H9 (cell line): ENCODE measurements at regions not wholly inside any gene's neighbourhood (a gene's known extent, or its start where the extent isn't known, plus 50 kb on each side); places are given as distances from the start of the nearest gene placed in this dataset.

Experiments used
- DNase-seq: peaks from one replicate; pipeline ENCODE4 v3.0.0-alpha.2; 2017
- H2AFZ ChIP-seq: one replicate; pipeline ENCODE4 v1.6.1; 2013; ENCODE audit warnings: mild to moderate bottlenecking, low read length, control low read depth, moderate library complexity
- H2AK5ac ChIP-seq: 2 replicates; pipeline ENCODE4 v1.6.1; 2013; ENCODE audit warnings: low read length, control low read depth, mixed read lengths; ENCODE audit not compliant: insufficient read length
- H2BK120ac ChIP-seq: one replicate; pipeline ENCODE4 v1.6.1; 2013; ENCODE audit warnings: low read depth, mild to moderate bottlenecking, low read length, control low read depth, inconsistent platforms; ENCODE audit not compliant: poor library complexity, severe bottlenecking
- H2BK12ac ChIP-seq: 2 replicates; pipeline ENCODE4 v1.6.1; 2013; ENCODE audit warnings: low read length, control low read depth, mixed read lengths, low read depth; ENCODE audit not compliant: insufficient read length
- H2BK15ac ChIP-seq: 2 replicates; pipeline ENCODE4 v1.6.1; 2013; ENCODE audit warnings: low read depth, low read length, control low read depth
- H2BK20ac ChIP-seq: one replicate; pipeline ENCODE4 v1.6.1; 2013; ENCODE audit warnings: low read depth, mild to moderate bottlenecking, low read length, control low read depth, inconsistent platforms; ENCODE audit not compliant: poor library complexity, severe bottlenecking
- H2BK5ac ChIP-seq: 2 replicates; pipeline ENCODE4 v1.6.1; 2013; ENCODE audit warnings: low read length, control low read depth, mixed read lengths; ENCODE audit not compliant: insufficient read length
- H3K14ac ChIP-seq: 2 replicates; pipeline ENCODE4 v1.6.1; 2013; ENCODE audit warnings: low read length, control low read depth; ENCODE audit not compliant: insufficient read depth
- H3K18ac ChIP-seq: 2 replicates; pipeline ENCODE4 v1.6.1; 2013; ENCODE audit warnings: low read depth, mild to moderate bottlenecking, mixed read lengths, low read length, control low read depth; ENCODE audit not compliant: insufficient read length
- H3K23ac ChIP-seq: 2 replicates; pipeline ENCODE4 v1.6.1; 2013; ENCODE audit warnings: low read length, control low read depth, mixed read lengths, low read depth; ENCODE audit not compliant: insufficient read length
- H3K23me2 ChIP-seq: 2 replicates; pipeline ENCODE4 v1.6.1; 2013; ENCODE audit warnings: low read depth, mild to moderate bottlenecking, mixed read lengths, low read length, control low read depth; ENCODE audit not compliant: insufficient read length, poor library complexity, severe bottlenecking
- H3K27ac ChIP-seq: 2 replicates; pipeline ENCODE4 v1.5.1; 2013; ENCODE audit warnings: low read length, control low read depth, mixed read lengths, low read depth; ENCODE audit not compliant: insufficient read length
- H3K27me3 ChIP-seq: 2 replicates; pipeline ENCODE4 v1.6.1; 2013; ENCODE audit warnings: low read length, control low read depth, inconsistent platforms; ENCODE audit not compliant: insufficient read depth
- H3K4ac ChIP-seq: 2 replicates; pipeline ENCODE4 v1.6.1; 2013; ENCODE audit warnings: low read depth, mild to moderate bottlenecking, control low read depth, inconsistent platforms, low read length, moderate library complexity
- H3K4me1 ChIP-seq: 2 replicates; pipeline ENCODE4 v1.6.1; 2013; ENCODE audit warnings: low read length, control low read depth, inconsistent platforms; ENCODE audit not compliant: insufficient read depth
- H3K4me2 ChIP-seq: 2 replicates; pipeline ENCODE4 v1.6.1; 2013; ENCODE audit warnings: low read length, control low read depth, mixed read lengths; ENCODE audit not compliant: insufficient read length, insufficient read depth
- H3K56ac ChIP-seq: 2 replicates; pipeline ENCODE4 v1.6.1; 2013; ENCODE audit warnings: low read depth, mild to moderate bottlenecking, mixed read lengths, low read length, control low read depth; ENCODE audit not compliant: insufficient read length
- H3K79me1 ChIP-seq: 2 replicates; pipeline ENCODE4 v1.6.1; 2013; ENCODE audit warnings: low read depth, mild to moderate bottlenecking, moderate library complexity, low read length, control low read depth, inconsistent platforms; ENCODE audit not compliant: insufficient read depth, poor library complexity, severe bottlenecking
- H3K79me2 ChIP-seq: 2 replicates; pipeline ENCODE4 v1.6.1; 2013; ENCODE audit warnings: low read length, control low read depth, inconsistent platforms; ENCODE audit not compliant: insufficient read depth
- H3K9ac ChIP-seq: 2 replicates; pipeline ENCODE4 v1.6.1; 2013; ENCODE audit warnings: low read length, control low read depth, mixed read lengths; ENCODE audit not compliant: insufficient read length; ENCODE audit errors: extremely low read depth
- H3K9me3 ChIP-seq: one replicate; pipeline ENCODE4 v1.6.1; 2013; ENCODE audit warnings: low read depth, low read length, inconsistent platforms; ENCODE audit not compliant: control insufficient read depth
- H3T11ph ChIP-seq: one replicate; pipeline ENCODE4 v1.6.1; 2013; ENCODE audit warnings: mild to moderate bottlenecking, low read length, control low read depth, inconsistent platforms
- H4K20me1 ChIP-seq: one replicate; pipeline ENCODE4 v1.6.1; 2013; ENCODE audit not compliant: control insufficient read depth, insufficient read length, insufficient read depth
- H4K5ac ChIP-seq: 2 replicates; pipeline ENCODE4 v1.6.1; 2013; ENCODE audit warnings: low read depth, mild to moderate bottlenecking, mixed read lengths, low read length, control low read depth; ENCODE audit not compliant: insufficient read length
- H4K8ac ChIP-seq: replicated peaks from 2 replicates; pipeline ENCODE4 v1.6.1; 2013; ENCODE audit warnings: low read length, control low read depth, mixed read lengths, low read depth; ENCODE audit not compliant: insufficient read length
- H4K91ac ChIP-seq: 2 replicates; pipeline ENCODE4 v1.6.1; 2013; ENCODE audit warnings: low read depth, mild to moderate bottlenecking, moderate library complexity, mixed read lengths, low read length, control low read depth; ENCODE audit not compliant: insufficient read length
- H3K27ac Mint-ChIP-seq, 3 experiments: 2 replicates in 2 of 3; 3 replicates in 1 of 3; pipeline ENCODE4 v1.8.0; 2020 to 2021; ENCODE audit warnings: mixed read lengths in 3 of 3, mild to moderate bottlenecking in 1 of 3, moderate library complexity in 1 of 3
- H3K27me3 Mint-ChIP-seq: 2 replicates; pipeline ENCODE4 v1.8.0; 2021; ENCODE audit warnings: low read depth, mild to moderate bottlenecking, moderate library complexity, mixed read lengths
- H3K36me3 Mint-ChIP-seq, 3 experiments: 2 replicates in 2 of 3; 3 replicates in 1 of 3; pipeline ENCODE4 v1.8.0; 2020 to 2021; ENCODE audit warnings: low read depth in 3 of 3, mixed read lengths in 3 of 3; ENCODE audit not compliant: insufficient read depth in 1 of 3
- H3K4me1 Mint-ChIP-seq, 2 experiments: 2 replicates each; pipeline ENCODE4 v1.8.0; 2020; ENCODE audit warnings: mixed read lengths in 2 of 2
- H3K4me3 Mint-ChIP-seq, 2 experiments: 2 replicates in 1 of 2; 3 replicates in 1 of 2; pipeline ENCODE4 v1.8.0; 2020 to 2021; ENCODE audit warnings: mild to moderate bottlenecking in 2 of 2, mixed read lengths in 2 of 2, moderate library complexity in 1 of 2
- H3K9me3 Mint-ChIP-seq, 2 experiments: 2 replicates in 1 of 2; 3 replicates in 1 of 2; pipeline ENCODE4 v1.8.0; 2020; ENCODE audit warnings: mild to moderate bottlenecking in 2 of 2, mixed read lengths in 2 of 2, moderate library complexity in 1 of 2
- CTCF ChIP-seq: fragments of 200-600 bp; sonication (generic); conservative IDR thresholded peaks from 3 replicates; pipeline ENCODE4 v1.8.0; 2021; ENCODE audit warnings: antibody characterized with exemption, mild to moderate bottlenecking
- WGBS: extraction: QIAGEN DNeasy Blood & Tissue Kit; methylation state at CpG from one replicate; pipeline ENCODE4 v1.1.7; 2013; ENCODE audit warnings: missing lambda C conversion rate, low lambda C conversion rate, mixed read lengths; ENCODE audit not compliant: insufficient read length; ENCODE audit errors: extremely low coverage; 5-methylcytosine and 5-hydroxymethylcytosine counted together

- Histone ChIP-seq H3K79me1 (no peaks in the 10 kb centered on the region), H4K8ac (no peak overlapping the region), H2BK15ac (no peak overlapping the region), H2BK5ac (no peak overlapping the region), H4K20me1 (no peaks in the 10 kb centered on the region), H3K27me3 (no peaks in the 10 kb centered on the region), H3K4ac (no peak overlapping the region), H3K18ac (no peak overlapping the region), H2AK5ac (no peak overlapping the region), H3T11ph (no peak overlapping the region), H2BK20ac (no peak overlapping the region), H3K27ac (no peak overlapping the region), H3K56ac (no peak overlapping the region), H3K79me2 (no peaks in the 10 kb centered on the region), H2BK120ac (no peak overlapping the region), H3K14ac (no peak overlapping the region), H4K91ac (no peak overlapping the region), H3K9ac (no peak overlapping the region), H4K5ac (no peak overlapping the region), H3K23ac (no peak overlapping the region), H3K4me1 (no peaks in the 10 kb centered on the region), H2BK12ac (no peak overlapping the region), H2AFZ (no peak overlapping the region), H3K4me2 (no peak overlapping the region), H3K9me3 (no peaks in the 10 kb centered on the region), H3K23me2 (no peaks in the 10 kb centered on the region)
- WGBS, result no CpG with 5 or more reads among the region's 4 CpGs
- H3K4me1 Mint-ChIP-seq, result peaks cover 7 to 12% of the 10 kb centered on the region in 2 experiments; a peak in 3 of 4 replicates
- H3K9me3 Mint-ChIP-seq, result no peaks in the 10 kb centered on the region
- H3K27ac Mint-ChIP-seq, result peak overlapping the region in 1 of 3 experiments; percentile 32; a peak in 1 of 7 replicates
- H3K4me3 Mint-ChIP-seq, result no peak overlapping the region
- no peaks in the 10 kb centered on the region for H3K36me3 Mint-ChIP-seq
- TF ChIP-seq CTCF, result no peak
- DNase-seq, result no peak
- H3K27me3 Mint-ChIP-seq, result no peaks in the 10 kb centered on the region
Observed at GRCh38 chr5:128596071-128596470, 58.0 kb upstream of the FBN2 start.
